WTC11 (cell line): ENCODE measurements at regions not wholly inside any gene's neighbourhood (a gene's known extent, or its start where the extent isn't known, plus 50 kb on each side); places are given as distances from the start of the nearest gene placed in this dataset.

Experiments
- ATAC-seq: fragments of 200-7000 bp; cut with Tn5 transposase; 2 replicates; pipeline ENCODE4 v1.10.0; 2021; ENCODE audit warnings: mild to moderate bottlenecking, moderate library complexity
- CTCF ChIA-PET: fragments of 300-600 bp; sonication (Branson Sonifier 250); formaldehyde crosslinking; loops from one replicate; lab custom pipeline; 2021; ENCODE audit warnings: antibody characterized with exemption; lab: Charles Lee
- POLR2A ChIA-PET: fragments of 350-600 bp; sonication (Branson Sonifier 250); formaldehyde crosslinking; loops from one replicate; lab custom pipeline; 2021; ENCODE audit warnings: antibody characterized with exemption; lab: Charles Lee
- DNase-seq: peaks from one replicate; pipeline ENCODE4 v3.0.0; 2021; ENCODE audit warnings: low spot score
- H3K27ac Mint-ChIP-seq: 2 replicates; pipeline ENCODE4 v1.8.0; 2021; ENCODE audit warnings: mixed read lengths
- H3K27me3 Mint-ChIP-seq: 2 replicates; pipeline ENCODE4 v1.8.0; 2021; ENCODE audit warnings: low read depth, mild to moderate bottlenecking, moderate library complexity, mixed read lengths
- H3K36me3 Mint-ChIP-seq: 2 replicates; pipeline ENCODE4 v1.8.0; 2021; ENCODE audit warnings: mixed read lengths
- H3K4me1 Mint-ChIP-seq: 2 replicates; pipeline ENCODE4 v1.8.0; 2022; ENCODE audit warnings: mixed read lengths
- H3K4me3 Mint-ChIP-seq: 2 replicates; pipeline ENCODE4 v1.8.0; 2021; ENCODE audit warnings: mild to moderate bottlenecking, moderate library complexity, mixed read lengths
- H3K9me3 Mint-ChIP-seq: 2 replicates; pipeline ENCODE4 v1.8.0; 2021; ENCODE audit warnings: mixed read lengths
- ATF1 ChIP-seq: sonication (generic); formaldehyde crosslinking; IDR thresholded peaks from 2 replicates; pipeline ENCODE4 v1.8.1; 2023; ENCODE audit warnings: mild to moderate bottlenecking, moderate library complexity, missing genetic modification reagents
- ESRRA ChIP-seq: sonication (generic); formaldehyde crosslinking; IDR thresholded peaks from 2 replicates; pipeline ENCODE4 v1.8.1; 2022; ENCODE audit warnings: mild to moderate bottlenecking, missing genetic modification reagents, borderline replicate concordance
- ETV6 ChIP-seq: sonication (generic); formaldehyde crosslinking; IDR thresholded peaks from 2 replicates; pipeline ENCODE4 v1.8.1; 2022; ENCODE audit warnings: mild to moderate bottlenecking, missing genetic modification reagents
- FOXJ3 ChIP-seq: sonication (generic); formaldehyde crosslinking; IDR thresholded peaks from 2 replicates; pipeline ENCODE4 v1.9.0; 2021; ENCODE audit warnings: missing genetic modification reagents, mild to moderate bottlenecking, borderline replicate concordance
- FOXP1 ChIP-seq: sonication (generic); formaldehyde crosslinking; IDR thresholded peaks from 2 replicates; pipeline ENCODE4 v1.8.0; 2022; ENCODE audit warnings: missing genetic modification reagents, mild to moderate bottlenecking, moderate library complexity, borderline replicate concordance
- GABPB1 ChIP-seq: sonication (generic); formaldehyde crosslinking; IDR thresholded peaks from 2 replicates; pipeline ENCODE4 v1.8.1; 2023; ENCODE audit warnings: mild to moderate bottlenecking, missing genetic modification reagents
- NFATC4 ChIP-seq: fragments of 250-450 bp; sonication (Bioruptor Pico); IDR thresholded peaks from 2 replicates; pipeline ENCODE4 v1.9.0; 2021; ENCODE audit warnings: mild to moderate bottlenecking
- NR1H2 ChIP-seq: sonication (generic); formaldehyde crosslinking; IDR thresholded peaks from 2 replicates; pipeline ENCODE4 v1.9.0; 2021; ENCODE audit warnings: mild to moderate bottlenecking, moderate library complexity, missing genetic modification reagents
- OVOL2 ChIP-seq: fragments of 250-450 bp; sonication (Bioruptor Pico); IDR thresholded peaks from 2 replicates; pipeline ENCODE4 v1.9.0; 2021; ENCODE audit warnings: mild to moderate bottlenecking, borderline replicate concordance
- RELA ChIP-seq: sonication (generic); formaldehyde crosslinking; IDR thresholded peaks from 2 replicates; pipeline ENCODE4 v1.8.1; 2022; ENCODE audit warnings: missing genetic modification reagents, mild to moderate bottlenecking, borderline replicate concordance
- SMAD4 ChIP-seq: sonication (generic); formaldehyde crosslinking; IDR thresholded peaks from 2 replicates; pipeline ENCODE4 v1.8.0; 2022; ENCODE audit warnings: mild to moderate bottlenecking, missing genetic modification reagents
- SP1 ChIP-seq: sonication (generic); formaldehyde crosslinking; conservative IDR thresholded peaks from 2 replicates; pipeline ENCODE4 v1.8.1; 2022; ENCODE audit warnings: missing genetic modification reagents
- ZNF121 ChIP-seq: sonication (generic); formaldehyde crosslinking; IDR thresholded peaks from 2 replicates; pipeline ENCODE4 v1.8.0; 2023; ENCODE audit warnings: missing genetic modification reagents
- ZNF317 ChIP-seq: sonication (generic); formaldehyde crosslinking; IDR thresholded peaks from 2 replicates; pipeline ENCODE4 v1.8.1; 2023; ENCODE audit warnings: low read depth, mild to moderate bottlenecking, moderate library complexity, missing genetic modification reagents, borderline replicate concordance
- TF ChIP-seq, protein P1 (sequence below): sonication (generic); formaldehyde crosslinking; IDR thresholded peaks from 2 replicates; pipeline ENCODE4 v1.8.0; 2022; ENCODE audit warnings: missing genetic modification reagents
- TF ChIP-seq, protein P2 (sequence below): sonication (generic); formaldehyde crosslinking; IDR thresholded peaks from 2 replicates; pipeline ENCODE4 v1.8.1; 2023; ENCODE audit warnings: mild to moderate bottlenecking, missing genetic modification reagents, borderline replicate concordance
- TF ChIP-seq, protein P3 (sequence below): sonication (generic); formaldehyde crosslinking; IDR thresholded peaks from 2 replicates; pipeline ENCODE4 v1.8.0; 2022; ENCODE audit warnings: mild to moderate bottlenecking, missing genetic modification reagents
- TF ChIP-seq, protein P4 (sequence below): sonication (generic); formaldehyde crosslinking; IDR thresholded peaks from 2 replicates; pipeline ENCODE4 v1.8.0; 2023; ENCODE audit warnings: missing genetic modification reagents

DNA sequence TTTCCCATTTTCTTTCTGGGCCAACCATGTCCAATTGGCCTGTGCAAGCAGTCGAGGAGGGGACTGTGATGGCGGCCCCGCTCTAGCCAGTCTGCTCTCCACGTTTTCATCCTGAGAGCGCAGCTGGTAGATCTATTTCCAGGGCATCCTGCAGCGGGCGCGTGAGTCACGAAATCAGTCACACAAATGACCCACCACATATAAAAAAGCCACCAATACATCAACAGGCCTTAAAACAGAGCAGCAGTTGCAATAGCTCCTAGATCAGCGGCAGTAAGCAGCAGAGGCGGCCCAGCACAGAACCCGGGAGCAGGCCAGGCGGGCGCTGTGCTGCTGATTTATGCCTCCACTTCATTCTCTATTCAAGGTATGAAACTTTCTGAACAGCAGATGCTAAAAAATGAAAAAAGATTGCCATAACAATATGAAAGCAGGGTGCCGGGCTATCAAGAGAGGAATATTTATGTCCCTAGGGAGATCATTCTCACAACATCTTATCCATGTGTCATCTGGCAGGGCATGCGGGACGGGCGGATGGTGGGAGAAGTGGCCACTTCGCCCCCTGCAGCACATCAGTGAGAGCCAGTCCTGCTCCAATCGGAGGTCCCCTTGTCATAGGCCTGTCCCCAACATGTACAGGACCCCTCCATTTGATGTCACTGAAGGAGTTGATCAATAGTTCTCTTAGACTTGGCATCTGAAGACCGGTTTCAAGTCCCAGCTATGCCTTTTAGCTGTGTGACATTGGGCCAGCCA is 98.0 kb upstream of the GPR26 start:
- Mint-ChIP-seq H3K27me3 (peaks cover 5% of the 10 kb centered on the region), H3K9me3 (peaks cover 5% of the 10 kb centered on the region; the same call in 1 of the 2 replicates)
- POLR2A ChIA-PET, result no interaction called here
- TF ChIP-seq NFATC4 (CRISPR knock-in tag) (no peak), OVOL2 (CRISPR knock-in tag) (no peak), SMAD4 (CRISPR knock-in tag) (no peak), ETV6 (CRISPR knock-in tag) (no peak), GABPB1 (CRISPR knock-in tag) (no peak)
- TF ChIP-seq, protein P1, sequence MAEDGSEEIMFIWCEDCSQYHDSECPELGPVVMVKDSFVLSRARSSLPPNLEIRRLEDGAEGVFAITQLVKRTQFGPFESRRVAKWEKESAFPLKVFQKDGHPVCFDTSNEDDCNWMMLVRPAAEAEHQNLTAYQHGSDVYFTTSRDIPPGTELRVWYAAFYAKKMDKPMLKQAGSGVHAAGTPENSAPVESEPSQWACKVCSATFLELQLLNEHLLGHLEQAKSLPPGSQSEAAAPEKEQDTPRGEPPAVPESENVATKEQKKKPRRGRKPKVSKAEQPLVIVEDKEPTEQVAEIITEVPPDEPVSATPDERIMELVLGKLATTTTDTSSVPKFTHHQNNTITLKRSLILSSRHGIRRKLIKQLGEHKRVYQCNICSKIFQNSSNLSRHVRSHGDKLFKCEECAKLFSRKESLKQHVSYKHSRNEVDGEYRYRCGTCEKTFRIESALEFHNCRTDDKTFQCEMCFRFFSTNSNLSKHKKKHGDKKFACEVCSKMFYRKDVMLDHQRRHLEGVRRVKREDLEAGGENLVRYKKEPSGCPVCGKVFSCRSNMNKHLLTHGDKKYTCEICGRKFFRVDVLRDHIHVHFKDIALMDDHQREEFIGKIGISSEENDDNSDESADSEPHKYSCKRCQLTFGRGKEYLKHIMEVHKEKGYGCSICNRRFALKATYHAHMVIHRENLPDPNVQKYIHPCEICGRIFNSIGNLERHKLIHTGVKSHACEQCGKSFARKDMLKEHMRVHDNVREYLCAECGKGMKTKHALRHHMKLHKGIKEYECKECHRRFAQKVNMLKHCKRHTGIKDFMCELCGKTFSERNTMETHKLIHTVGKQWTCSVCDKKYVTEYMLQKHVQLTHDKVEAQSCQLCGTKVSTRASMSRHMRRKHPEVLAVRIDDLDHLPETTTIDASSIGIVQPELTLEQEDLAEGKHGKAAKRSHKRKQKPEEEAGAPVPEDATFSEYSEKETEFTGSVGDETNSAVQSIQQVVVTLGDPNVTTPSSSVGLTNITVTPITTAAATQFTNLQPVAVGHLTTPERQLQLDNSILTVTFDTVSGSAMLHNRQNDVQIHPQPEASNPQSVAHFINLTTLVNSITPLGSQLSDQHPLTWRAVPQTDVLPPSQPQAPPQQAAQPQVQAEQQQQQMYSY (CRISPR knock-in tag), result no peak
- TF ChIP-seq, protein P2, sequence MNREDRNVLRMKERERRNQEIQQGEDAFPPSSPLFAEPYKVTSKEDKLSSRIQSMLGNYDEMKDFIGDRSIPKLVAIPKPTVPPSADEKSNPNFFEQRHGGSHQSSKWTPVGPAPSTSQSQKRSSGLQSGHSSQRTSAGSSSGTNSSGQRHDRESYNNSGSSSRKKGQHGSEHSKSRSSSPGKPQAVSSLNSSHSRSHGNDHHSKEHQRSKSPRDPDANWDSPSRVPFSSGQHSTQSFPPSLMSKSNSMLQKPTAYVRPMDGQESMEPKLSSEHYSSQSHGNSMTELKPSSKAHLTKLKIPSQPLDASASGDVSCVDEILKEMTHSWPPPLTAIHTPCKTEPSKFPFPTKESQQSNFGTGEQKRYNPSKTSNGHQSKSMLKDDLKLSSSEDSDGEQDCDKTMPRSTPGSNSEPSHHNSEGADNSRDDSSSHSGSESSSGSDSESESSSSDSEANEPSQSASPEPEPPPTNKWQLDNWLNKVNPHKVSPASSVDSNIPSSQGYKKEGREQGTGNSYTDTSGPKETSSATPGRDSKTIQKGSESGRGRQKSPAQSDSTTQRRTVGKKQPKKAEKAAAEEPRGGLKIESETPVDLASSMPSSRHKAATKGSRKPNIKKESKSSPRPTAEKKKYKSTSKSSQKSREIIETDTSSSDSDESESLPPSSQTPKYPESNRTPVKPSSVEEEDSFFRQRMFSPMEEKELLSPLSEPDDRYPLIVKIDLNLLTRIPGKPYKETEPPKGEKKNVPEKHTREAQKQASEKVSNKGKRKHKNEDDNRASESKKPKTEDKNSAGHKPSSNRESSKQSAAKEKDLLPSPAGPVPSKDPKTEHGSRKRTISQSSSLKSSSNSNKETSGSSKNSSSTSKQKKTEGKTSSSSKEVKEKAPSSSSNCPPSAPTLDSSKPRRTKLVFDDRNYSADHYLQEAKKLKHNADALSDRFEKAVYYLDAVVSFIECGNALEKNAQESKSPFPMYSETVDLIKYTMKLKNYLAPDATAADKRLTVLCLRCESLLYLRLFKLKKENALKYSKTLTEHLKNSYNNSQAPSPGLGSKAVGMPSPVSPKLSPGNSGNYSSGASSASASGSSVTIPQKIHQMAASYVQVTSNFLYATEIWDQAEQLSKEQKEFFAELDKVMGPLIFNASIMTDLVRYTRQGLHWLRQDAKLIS (CRISPR knock-in tag), result no peak
- TF ChIP-seq, all 79 proteins: peak for 0
- DNase-seq (no peak), ATAC-seq (no peak)
- CTCF ChIA-PET, result no interaction called here
- Mint-ChIP-seq H3K4me3 (no peak overlapping the region), H3K27ac (no peak overlapping the region), H3K4me1 (peaks cover 14% of the 10 kb centered on the region), H3K36me3 (no peaks in the 10 kb centered on the region)

DNA sequence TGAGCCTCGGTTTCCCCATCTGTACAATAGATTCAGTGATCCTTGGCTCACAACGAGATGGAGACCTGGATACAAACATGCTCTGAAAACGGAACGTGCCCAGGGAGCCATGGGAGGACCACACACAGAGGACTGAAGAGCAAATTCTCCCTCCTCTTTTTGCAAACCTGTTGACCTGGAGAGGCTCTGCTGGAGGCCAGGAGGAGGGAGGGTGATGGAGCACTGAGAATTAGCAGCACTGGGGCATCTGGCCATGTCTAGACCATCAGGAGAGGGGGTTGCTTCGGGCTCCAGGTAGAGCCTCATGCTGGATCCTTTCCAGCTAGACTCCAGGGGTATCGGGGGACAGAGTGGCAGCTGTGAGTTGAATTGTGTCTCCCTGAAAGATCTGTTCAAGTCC is 97.4 kb upstream of the GPR26 start:
- peaks cover 16% of the 10 kb centered on the region for H3K4me1 Mint-ChIP-seq
- H3K36me3 Mint-ChIP-seq, result no peaks in the 10 kb centered on the region
- H3K27ac Mint-ChIP-seq, result no peak overlapping the region
- peaks cover 5% of the 10 kb centered on the region; the same call in 1 of the 2 replicates for H3K9me3 Mint-ChIP-seq
- ATAC-seq, result no peak
- TF ChIP-seq NR1H2 (no peak), ATF1 (no peak), FOXP1 (CRISPR knock-in tag) (no peak), ZNF317 (CRISPR knock-in tag) (no peak), SP1 (CRISPR knock-in tag) (no peak), RELA (CRISPR knock-in tag) (no peak), OVOL2 (CRISPR knock-in tag) (no peak), ZNF121 (CRISPR knock-in tag) (no peak), ESRRA (CRISPR knock-in tag) (no peak), FOXJ3 (no peak)
- TF ChIP-seq, protein P3, sequence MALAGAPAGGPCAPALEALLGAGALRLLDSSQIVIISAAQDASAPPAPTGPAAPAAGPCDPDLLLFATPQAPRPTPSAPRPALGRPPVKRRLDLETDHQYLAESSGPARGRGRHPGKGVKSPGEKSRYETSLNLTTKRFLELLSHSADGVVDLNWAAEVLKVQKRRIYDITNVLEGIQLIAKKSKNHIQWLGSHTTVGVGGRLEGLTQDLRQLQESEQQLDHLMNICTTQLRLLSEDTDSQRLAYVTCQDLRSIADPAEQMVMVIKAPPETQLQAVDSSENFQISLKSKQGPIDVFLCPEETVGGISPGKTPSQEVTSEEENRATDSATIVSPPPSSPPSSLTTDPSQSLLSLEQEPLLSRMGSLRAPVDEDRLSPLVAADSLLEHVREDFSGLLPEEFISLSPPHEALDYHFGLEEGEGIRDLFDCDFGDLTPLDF (CRISPR knock-in tag), result no peak
- TF ChIP-seq, protein P2 (CRISPR knock-in tag), result no peak
- TF ChIP-seq, protein P4, sequence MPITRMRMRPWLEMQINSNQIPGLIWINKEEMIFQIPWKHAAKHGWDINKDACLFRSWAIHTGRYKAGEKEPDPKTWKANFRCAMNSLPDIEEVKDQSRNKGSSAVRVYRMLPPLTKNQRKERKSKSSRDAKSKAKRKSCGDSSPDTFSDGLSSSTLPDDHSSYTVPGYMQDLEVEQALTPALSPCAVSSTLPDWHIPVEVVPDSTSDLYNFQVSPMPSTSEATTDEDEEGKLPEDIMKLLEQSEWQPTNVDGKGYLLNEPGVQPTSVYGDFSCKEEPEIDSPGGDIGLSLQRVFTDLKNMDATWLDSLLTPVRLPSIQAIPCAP (CRISPR knock-in tag), result no peak
- no peak overlapping the region for H3K4me3 Mint-ChIP-seq
- ChIA-PET POLR2A (no interaction called here), CTCF (no interaction called here)
- peaks cover 5% of the 10 kb centered on the region for H3K27me3 Mint-ChIP-seq
- DNase-seq, result no peak
